IMR-90 (cell line): ENCODE measurements at regions not wholly inside any gene's neighbourhood (a gene's known extent, or its start where the extent isn't known, plus 50 kb on each side); places are given as distances from the start of the nearest gene placed in this dataset.

ENCODE experiments used
- ATAC-seq: fragments of 200-7000 bp; cut with Tn5 transposase; 2 replicates; pipeline ENCODE4 v1.9.1; 2020; ENCODE audit warnings: low read depth, mild to moderate bottlenecking, moderate library complexity
- BruUV-seq: library from RNA; stranded (reverse); fragments of 400-500 nt; replicated peaks from 2 replicates; lab custom pipeline; 2021; lab: Mats Ljungman, UMichigan
- CTCF ChIA-PET: fragments of 300-600 bp; formaldehyde crosslinking; extraction: SDS; loops from one replicate; lab custom pipeline; 2021; ENCODE audit warnings: antibody characterized with exemption; lab: Yijun Ruan, JAX
- POLR2A ChIA-PET: fragments of 300-600 bp; sonication (Branson Sonifier 250); formaldehyde crosslinking; loops from one replicate; lab custom pipeline; 2022; ENCODE audit warnings: antibody characterized with exemption; ENCODE audit not compliant: unreplicated experiment; lab: Charles Lee
- DNase-seq: peaks from one replicate; pipeline ENCODE4 v3.0.0; 2013
- H2AFZ ChIP-seq: replicated peaks from 2 replicates; pipeline ENCODE3; 2013; ENCODE audit warnings: low read length, mild to moderate bottlenecking; ENCODE audit not compliant: poor library complexity
- H2AK5ac ChIP-seq: 2 replicates; pipeline ENCODE4 v1.6.1; 2013; ENCODE audit warnings: low read depth, low read length, inconsistent platforms
- H2AK9ac ChIP-seq: replicated peaks from 2 replicates; pipeline ENCODE3; 2013; ENCODE audit warnings: mild to moderate bottlenecking, low read depth, low read length, moderate library complexity; ENCODE audit not compliant: poor library complexity
- H2BK120ac ChIP-seq: 2 replicates; pipeline ENCODE4 v1.6.1; 2013; ENCODE audit warnings: low read depth, low read length, inconsistent platforms
- H2BK15ac ChIP-seq: 3 replicates; pipeline ENCODE4 v1.6.1; 2013; ENCODE audit warnings: low read depth, low read length, inconsistent platforms
- H2BK20ac ChIP-seq: 2 replicates; pipeline ENCODE4 v1.6.1; 2013; ENCODE audit warnings: low read depth, mild to moderate bottlenecking, inconsistent platforms, low read length, moderate library complexity
- H2BK5ac ChIP-seq: 2 replicates; pipeline ENCODE4 v1.6.1; 2013; ENCODE audit warnings: mild to moderate bottlenecking, low read depth, low read length, inconsistent platforms; ENCODE audit not compliant: poor library complexity, severe bottlenecking
- H3K14ac ChIP-seq: replicated peaks from 2 replicates; pipeline ENCODE4 v1.6.1; 2013; ENCODE audit warnings: low read depth, low read length, inconsistent platforms
- H3K18ac ChIP-seq: 2 replicates; pipeline ENCODE4 v1.6.1; 2013; ENCODE audit warnings: low read depth, low read length, control low read depth
- H3K23ac ChIP-seq: 2 replicates; pipeline ENCODE4 v1.6.1; 2013; ENCODE audit warnings: low read depth, low read length, inconsistent platforms
- H3K27ac ChIP-seq: 2 replicates; pipeline ENCODE4 v1.5.1; 2013; ENCODE audit warnings: mild to moderate bottlenecking, control low read depth, low read length; ENCODE audit not compliant: insufficient read depth
- H3K27me3 ChIP-seq: 2 replicates; pipeline ENCODE4 v1.6.1; 2013; ENCODE audit warnings: low read length; ENCODE audit not compliant: control insufficient read depth, insufficient read depth
- H3K36me3 ChIP-seq: 2 replicates; pipeline ENCODE4 v1.6.1; 2013; ENCODE audit warnings: low read length, mixed read lengths; ENCODE audit not compliant: control insufficient read depth, insufficient read depth
- H3K4ac ChIP-seq: 2 replicates; pipeline ENCODE4 v1.6.1; 2013; ENCODE audit warnings: low read depth, low read length, inconsistent platforms
- H3K4me1 ChIP-seq: 2 replicates; pipeline ENCODE4 v1.6.1; 2013; ENCODE audit warnings: low read length, mixed read lengths; ENCODE audit not compliant: control insufficient read depth, insufficient read depth
- H3K4me2 ChIP-seq: 2 replicates; pipeline ENCODE4 v1.6.1; 2013; ENCODE audit warnings: low read depth, mild to moderate bottlenecking, control low read depth, low read length, moderate library complexity
- H3K4me3 ChIP-seq: 2 replicates; pipeline ENCODE4 v1.5.1; 2013; ENCODE audit warnings: low read depth, mild to moderate bottlenecking, control low read depth, low read length, moderate library complexity; ENCODE audit not compliant: insufficient read depth
- H3K56ac ChIP-seq: 2 replicates; pipeline ENCODE4 v1.6.1; 2013; ENCODE audit warnings: low read length, inconsistent platforms; ENCODE audit not compliant: insufficient read depth; ENCODE audit errors: extremely low read depth
- H3K79me1 ChIP-seq, 2 experiments: 2 replicates each; pipeline ENCODE4 v1.6.1; 2013; ENCODE audit warnings: low read length in 2 of 2, inconsistent platforms in 1 of 2, low read depth in 1 of 2
- H3K9ac ChIP-seq: 2 replicates; pipeline ENCODE4 v1.6.1; 2013; ENCODE audit warnings: low read depth, low read length, control low read depth
- H3K9me1 ChIP-seq: 2 replicates; pipeline ENCODE4 v1.6.1; 2013; ENCODE audit warnings: low read length, inconsistent platforms; ENCODE audit not compliant: insufficient read depth
- H3K9me3 ChIP-seq: 2 replicates; pipeline ENCODE4 v1.6.1; 2013; ENCODE audit warnings: low read length; ENCODE audit not compliant: control insufficient read depth, insufficient read depth
- H4K20me1 ChIP-seq: 2 replicates; pipeline ENCODE4 v1.6.1; 2013; ENCODE audit warnings: low read length, inconsistent platforms; ENCODE audit not compliant: insufficient read depth
- H4K5ac ChIP-seq: 2 replicates; pipeline ENCODE4 v1.6.1; 2013; ENCODE audit warnings: mild to moderate bottlenecking, low read depth, low read length, control low read depth
- H4K8ac ChIP-seq, 2 experiments: 2 replicates each; pipeline ENCODE4 v1.6.1; 2013; ENCODE audit warnings: low read depth in 2 of 2, low read length in 2 of 2, control low read depth in 1 of 2, inconsistent platforms in 1 of 2
- H4K91ac ChIP-seq: 2 replicates; pipeline ENCODE4 v1.6.1; 2013; ENCODE audit warnings: low read depth, low read length, inconsistent platforms; ENCODE audit not compliant: insufficient read depth
- CHD1 ChIP-seq: IDR thresholded peaks from 2 replicates; pipeline ENCODE4 v1.6.1; 2012; ENCODE audit warnings: low read depth, low read length, improper control_type of control experiment
- FOS ChIP-seq: fragments of 150-350 bp; IDR thresholded peaks from 2 replicates; pipeline ENCODE4 v1.6.1; 2016; ENCODE audit warnings: low read depth, low read length
- MAZ ChIP-seq: IDR thresholded peaks from 2 replicates; pipeline ENCODE4 v1.6.1; 2012; ENCODE audit warnings: low read depth, mild to moderate bottlenecking, low read length, improper control_type of control experiment, moderate library complexity, borderline replicate concordance
- RCOR1 ChIP-seq: IDR thresholded peaks from 2 replicates; pipeline ENCODE4 v1.6.1; 2012; ENCODE audit warnings: mild to moderate bottlenecking, low read length, improper control_type of control experiment; ENCODE audit not compliant: insufficient replicate concordance
- RFX5 ChIP-seq: IDR thresholded peaks from 2 replicates; pipeline ENCODE4 v1.8.0; 2012; ENCODE audit warnings: low read depth, mild to moderate bottlenecking, low read length, moderate library complexity
- WGBS, 2 experiments: methylation state at CpG; one replicate each; pipeline versions ENCODE4 v1.1.5 to v1.1.7; 2013; ENCODE audit warnings: missing lambda C conversion rate in 2 of 2; ENCODE audit not compliant: insufficient read length in 1 of 2; ENCODE audit errors: extremely low coverage in 2 of 2; 5-methylcytosine and 5-hydroxymethylcytosine counted together
- dilution Hi-C: fragments of 300-500 bp; cut with HindIII; formaldehyde crosslinking; loops from one replicate; pipeline ENCODE4 v1.14.3; 2018; ENCODE audit warnings: low sequenced_read_pairs; ENCODE audit not compliant: unreplicated experiment
- in situ Hi-C: fragments of 300-500 bp; cut with MboI; formaldehyde crosslinking; loops from 3 replicates; pipeline ENCODE4 v1.14.3; 2019; ENCODE audit warnings: low sequenced_read_pairs, inconsistent platforms, mixed read lengths
- intact Hi-C: fragments of 100-400 bp; cut with micrococcal nuclease; formaldehyde crosslinking; loops from 2 replicates; pipeline ENCODE4 v1.10.0; 2022
- TF ChIP-seq, protein P1 (sequence below): fragments of 150-350 bp; IDR thresholded peaks from 2 replicates; pipeline ENCODE4 v1.6.1; 2017; ENCODE audit warnings: mild to moderate bottlenecking, antibody characterized with exemption, low read length, low read depth

DNA sequence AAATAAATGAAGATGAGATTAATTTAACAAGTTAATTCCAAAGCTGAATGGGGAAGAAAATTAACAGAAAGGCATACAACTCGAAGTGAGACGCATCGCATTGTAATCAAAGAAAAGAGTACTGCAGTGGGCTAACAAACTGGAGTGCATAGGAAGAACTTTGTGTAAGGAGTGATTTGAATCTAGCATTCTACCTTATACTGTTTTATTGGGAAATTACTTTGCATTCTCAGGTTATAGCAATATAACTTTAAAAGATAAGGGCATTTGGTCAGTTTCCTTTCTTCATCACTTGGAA, 124.5 kb upstream of the TLE4 start:
- H2AK5ac ChIP-seq = no peak overlapping the region
- BruUV-seq = no TSS peak
- H3K14ac ChIP-seq = no peak overlapping the region
- H4K8ac ChIP-seq = no peak overlapping the region
- H3K36me3 ChIP-seq = no peaks in the 10 kb centered on the region
- H2AFZ ChIP-seq = no peak overlapping the region
- no peaks in the 10 kb centered on the region for H3K79me1 ChIP-seq
- H2AK9ac ChIP-seq = no peak overlapping the region
- TF ChIP-seq RFX5 = no peak
- TF ChIP-seq MAZ = no peak
- no peak for TF ChIP-seq FOS
- TF ChIP-seq, protein P1, sequence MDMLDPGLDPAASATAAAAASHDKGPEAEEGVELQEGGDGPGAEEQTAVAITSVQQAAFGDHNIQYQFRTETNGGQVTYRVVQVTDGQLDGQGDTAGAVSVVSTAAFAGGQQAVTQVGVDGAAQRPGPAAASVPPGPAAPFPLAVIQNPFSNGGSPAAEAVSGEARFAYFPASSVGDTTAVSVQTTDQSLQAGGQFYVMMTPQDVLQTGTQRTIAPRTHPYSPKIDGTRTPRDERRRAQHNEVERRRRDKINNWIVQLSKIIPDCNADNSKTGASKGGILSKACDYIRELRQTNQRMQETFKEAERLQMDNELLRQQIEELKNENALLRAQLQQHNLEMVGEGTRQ = no peak
- no peak for TF ChIP-seq RCOR1
- TF ChIP-seq CHD1 = no peak
- ATAC-seq = no peak
- no peaks in the 10 kb centered on the region for H3K4me1 ChIP-seq
- H3K56ac ChIP-seq = no peak overlapping the region
- in situ Hi-C loops (no loop called here), intact Hi-C loops (no loop called here), dilution Hi-C loops (no loop called here)
- POLR2A ChIA-PET = no interaction called here
- no peak overlapping the region for H3K9ac ChIP-seq
- no peak overlapping the region for H4K5ac ChIP-seq
- no peak overlapping the region for H4K91ac ChIP-seq
- no peak for DNase-seq
- H3K9me1 ChIP-seq = no peaks in the 10 kb centered on the region
- CTCF ChIA-PET = no interaction called here
- no peak overlapping the region for H3K4me2 ChIP-seq
- no peak overlapping the region for H3K27ac ChIP-seq
- H3K9me3 ChIP-seq = no peaks in the 10 kb centered on the region
- no peak overlapping the region for H2BK120ac ChIP-seq
- H4K20me1 ChIP-seq = no peaks in the 10 kb centered on the region
- H2BK20ac ChIP-seq = no peak overlapping the region
- no peaks in the 10 kb centered on the region for H3K27me3 ChIP-seq
- H3K23ac ChIP-seq = no peak overlapping the region
- H2BK5ac ChIP-seq = no peak overlapping the region
- H2BK15ac ChIP-seq = no peak overlapping the region
- H3K4me3 ChIP-seq = no peak overlapping the region
- no peak overlapping the region for H3K4ac ChIP-seq
- H3K18ac ChIP-seq = no peak overlapping the region
- no CpG with 5 or more reads among the region's 3 CpGs for WGBS, 2 experiments
